GM23338 (cell line): ENCODE measurements at regions not wholly inside any gene's neighbourhood (a gene's known extent, or its start where the extent isn't known, plus 50 kb on each side); places are given as distances from the start of the nearest gene placed in this dataset.
A peak's percentile ranks its signal among the peaks of the same experiment; 100 is the strongest.
"Not testable (repeated sequence)": the region's sequence is repeated elsewhere in the genome, so short reads cannot be mapped to it uniquely, and the experiment has no call there.

Experiments
- ATAC-seq: fragments of 200-7000 bp; cut with Tn5 transposase; 3 replicates; pipeline ENCODE4 v1.9.1; 2020
- DNase-seq: peaks from one replicate; pipeline ENCODE4 v3.0.0-alpha.2; 2015; ENCODE audit warnings: low spot score
- H2AFZ ChIP-seq: fragments of 200-600 bp; sonication (generic); 2 replicates; pipeline ENCODE4 v1.8.0; 2016; ENCODE audit warnings: antibody characterized with exemption, mild to moderate bottlenecking, moderate library complexity
- H3F3A ChIP-seq: fragments of 200-600 bp; sonication (generic); replicated peaks from 2 replicates; pipeline ENCODE4 v1.8.0; 2017; ENCODE audit warnings: antibody characterized with exemption, mixed run types, low read depth
- H3K27ac ChIP-seq: fragments of 200-600 bp; sonication (generic); 2 replicates; pipeline ENCODE4 v1.6.1; 2016; ENCODE audit warnings: low read depth
- H3K27me3 ChIP-seq: fragments of 200-600 bp; sonication (generic); 2 replicates; pipeline ENCODE4 v1.8.0; 2016; ENCODE audit warnings: mild to moderate bottlenecking, mixed run types, moderate library complexity; ENCODE audit not compliant: insufficient read depth
- H3K36me3 ChIP-seq: fragments of 200-600 bp; sonication (generic); 2 replicates; pipeline ENCODE4 v1.8.0; 2016; ENCODE audit warnings: mild to moderate bottlenecking; ENCODE audit not compliant: insufficient read depth
- H3K4me1 ChIP-seq: fragments of 200-600 bp; sonication (generic); 2 replicates; pipeline ENCODE4 v1.8.0; 2016; ENCODE audit warnings: mild to moderate bottlenecking, moderate library complexity; ENCODE audit not compliant: insufficient read depth
- H3K4me2 ChIP-seq: fragments of 200-600 bp; sonication (generic); 2 replicates; pipeline ENCODE4 v1.7.1; 2017; ENCODE audit warnings: mixed run types
- H3K4me3 ChIP-seq: fragments of 200-600 bp; sonication (generic); 2 replicates; pipeline ENCODE4 v1.6.1; 2016; ENCODE audit warnings: mixed run types
- H3K79me2 ChIP-seq: fragments of 200-600 bp; sonication (generic); replicated peaks from 2 replicates; pipeline ENCODE4 v1.8.0; 2017; ENCODE audit warnings: mild to moderate bottlenecking; ENCODE audit not compliant: insufficient read depth
- H3K9me2 ChIP-seq: fragments of 200-600 bp; sonication (generic); 2 replicates; pipeline ENCODE4 v1.8.0; 2017; ENCODE audit not compliant: insufficient read depth
- H4K20me1 ChIP-seq: fragments of 200-600 bp; sonication (generic); replicated peaks from 2 replicates; pipeline ENCODE4 v1.8.0; 2017; ENCODE audit warnings: mild to moderate bottlenecking; ENCODE audit not compliant: insufficient read depth
- H3K27ac Mint-ChIP-seq: 2 replicates; pipeline ENCODE4 v1.8.0; 2020; ENCODE audit warnings: inconsistent platforms, mild to moderate bottlenecking, moderate library complexity, mixed read lengths
- H3K27me3 Mint-ChIP-seq: 3 replicates; pipeline ENCODE4 v1.8.0; 2022; ENCODE audit warnings: low read depth, mild to moderate bottlenecking, moderate library complexity, mixed read lengths, inconsistent platforms; ENCODE audit not compliant: insufficient read depth, poor library complexity
- H3K36me3 Mint-ChIP-seq: 3 replicates; pipeline ENCODE4 v1.8.0; 2021; ENCODE audit warnings: low read depth, mild to moderate bottlenecking, inconsistent platforms, moderate library complexity, mixed read lengths
- H3K4me1 Mint-ChIP-seq: 3 replicates; pipeline ENCODE4 v1.8.0; 2020; ENCODE audit warnings: mild to moderate bottlenecking, inconsistent platforms, mixed read lengths
- H3K4me3 Mint-ChIP-seq: 3 replicates; pipeline ENCODE4 v1.8.0; 2021; ENCODE audit warnings: moderate library complexity, mild to moderate bottlenecking, inconsistent platforms, mixed read lengths
- H3K9me3 Mint-ChIP-seq: 3 replicates; pipeline ENCODE4 v1.8.0; 2020; ENCODE audit warnings: moderate library complexity, mild to moderate bottlenecking, inconsistent platforms, mixed read lengths
- CREB1 ChIP-seq: fragments of 250-450 bp; sonication (Bioruptor Pico); IDR thresholded peaks from 2 replicates; pipeline ENCODE4 v1.5.0; 2020; ENCODE audit warnings: low read depth, mild to moderate bottlenecking, moderate library complexity
- ETS1 ChIP-seq: IDR thresholded peaks from 2 replicates; pipeline ENCODE4 v1.6.1; 2016; ENCODE audit warnings: antibody characterized with exemption
- EZH2 ChIP-seq: fragments of 200-600 bp; sonication (generic); IDR thresholded peaks from one replicate; pipeline ENCODE4 v1.8.0; 2017; ENCODE audit warnings: antibody characterized with exemption, mild to moderate bottlenecking, low read depth; ENCODE audit not compliant: unreplicated experiment
- JUNB ChIP-seq: IDR thresholded peaks from one replicate; pipeline ENCODE4 v1.6.1; 2016; ENCODE audit warnings: antibody characterized with exemption; ENCODE audit not compliant: unreplicated experiment
- REST ChIP-seq: IDR thresholded peaks from one replicate; pipeline ENCODE4 v1.6.1; 2018; ENCODE audit warnings: antibody characterized with exemption; ENCODE audit not compliant: unreplicated experiment
- STAT1 ChIP-seq: IDR thresholded peaks from one replicate; pipeline ENCODE4 v1.6.1; 2016; ENCODE audit warnings: antibody characterized with exemption; ENCODE audit not compliant: unreplicated experiment
- ZNF462 ChIP-seq: fragments of 250-450 bp; sonication (Bioruptor Pico); IDR thresholded peaks from 2 replicates; pipeline ENCODE4 v1.5.0; 2020; ENCODE audit warnings: mild to moderate bottlenecking, moderate library complexity

GRCh38 chr4:138629669-138630068, 385.9 kb upstream of the NOCT start (continued):
- TF ChIP-seq ZNF462 (CRISPR knock-in tag) = no peak

- H3K27me3 Mint-ChIP-seq = peaks cover 4% of the 10 kb centered on the region
- peaks cover 8% of the 10 kb centered on the region; the same call in 2 of the 3 replicates for H3K4me1 Mint-ChIP-seq
- DNase-seq = no peak
- H3K36me3 Mint-ChIP-seq = peaks cover 10% of the 10 kb centered on the region; the same call in 1 of the 3 replicates
- no peak overlapping the region for H3K4me3 Mint-ChIP-seq
- Histone ChIP-seq H3K4me2 (no peak overlapping the region), H3K4me1 (peaks cover 14% of the 10 kb centered on the region; the same call in 1 of the 2 replicates), H3K27me3 (no peaks in the 10 kb centered on the region), H3K79me2 (no peaks in the 10 kb centered on the region), H3K9me2 (no peaks in the 10 kb centered on the region; the same call in 1 of the 2 replicates), H3K4me3 (no peak overlapping the region), H3K36me3 (no peaks in the 10 kb centered on the region), H4K20me1 (no peaks in the 10 kb centered on the region), H3F3A (no peaks in the 10 kb centered on the region), H2AFZ (0 out of 2 replicates have a peak overlapping the region, but pooled peaks have one; percentile 56), H3K27ac (no peak overlapping the region)
- TF ChIP-seq ETS1 (no peak), CREB1 (no peak), EZH2 (no peak), REST (no peak), STAT1 (no peak), JUNB (no peak)
- no peak for ATAC-seq
- no peak overlapping the region for H3K27ac Mint-ChIP-seq
- H3K9me3 Mint-ChIP-seq = peaks cover 10% of the 10 kb centered on the region
These were observed 384.9 kb upstream of the SLC7A11 start for GRCh38 chr4:138627096-138627495.

- H3K27ac Mint-ChIP-seq, H3K4me3 Mint-ChIP-seq, H3K27me3 ChIP-seq, DNase-seq, H3K27ac ChIP-seq, H3K4me1 Mint-ChIP-seq, H3K36me3 ChIP-seq, ATAC-seq, H3K4me2 ChIP-seq, H3K9me2 ChIP-seq, H3F3A ChIP-seq, H3K4me3 ChIP-seq, H3K4me1 ChIP-seq, H2AFZ ChIP-seq, H4K20me1 ChIP-seq, H3K79me2 ChIP-seq, H3K27me3 Mint-ChIP-seq: not testable (repeated sequence)
- Mint-ChIP-seq H3K9me3 (peaks cover 31% of the 10 kb centered on the region), H3K36me3 (peaks cover 39% of the 10 kb centered on the region)
These were observed 380.2 kb upstream of the SLC7A11 start for GRCh38 chr4:138622362-138622761.
